Endothelial cell of umbilical vein (primary cell): ENCODE measurements at regions not wholly inside any gene's neighbourhood (a gene's known extent, or its start where the extent isn't known, plus 50 kb on each side); places are given as distances from the start of the nearest gene placed in this dataset.
"Not testable (repeated sequence)": the region's sequence is repeated elsewhere in the genome, so short reads cannot be mapped to it uniquely, and the experiment has no call there.

Experiments used
- BruUV-seq: library from RNA; stranded (reverse); fragments of 400-500 nt; replicated peaks from 2 replicates; lab custom pipeline; 2021; lab: Mats Ljungman, UMichigan
- CTCF ChIA-PET: fragments of 300-600, 350-600 bp; sonication (Branson Sonifier 250); formaldehyde crosslinking; loops from one replicate; lab custom pipeline; 2021; ENCODE audit warnings: antibody characterized with exemption, inconsistent platforms; lab: Charles Lee
- POLR2A ChIA-PET: fragments of 300-600, 350-600 bp; sonication (Branson Sonifier 250); formaldehyde crosslinking; loops from one replicate; lab custom pipeline; 2021; ENCODE audit warnings: antibody characterized with exemption, inconsistent platforms; lab: Charles Lee
- DNase-seq: peaks from one replicate; pipeline ENCODE4 v3.0.0-alpha.2; 2011; ENCODE audit warnings: low read depth, low spot score
- FAIRE-seq: peaks from 2 replicates; lab custom pipeline; 2011; peaks lifted over from hg19 to GRCh38; lab: Jason Lieb, UNC
- H2AFZ ChIP-seq: 2 replicates; pipeline ENCODE4 v1.6.0; 2012; ENCODE audit warnings: low read depth, low read length, control low read depth, inconsistent platforms
- H3K27ac ChIP-seq: 2 replicates; pipeline ENCODE4 v1.5.1; 2011; ENCODE audit warnings: low read depth, mild to moderate bottlenecking, control low read depth, low read length, moderate library complexity; ENCODE audit not compliant: insufficient read depth
- H3K27me3 ChIP-seq, 2 experiments: 2 replicates each; pipeline versions ENCODE4 v1.6.0 to v1.6.1; 2011; ENCODE audit warnings: low read length in 2 of 2, mixed read lengths in 1 of 2; ENCODE audit not compliant: control insufficient read depth in 2 of 2, insufficient read depth in 2 of 2
- H3K36me3 ChIP-seq, 2 experiments: 2 replicates in 1 of 2; 3 replicates in 1 of 2; pipeline ENCODE4 v1.5.1; 2011; ENCODE audit warnings: low read length in 2 of 2, mild to moderate bottlenecking in 1 of 2, moderate library complexity in 1 of 2; ENCODE audit not compliant: control insufficient read depth in 2 of 2, insufficient read depth in 2 of 2; ENCODE audit errors: extremely low read depth in 1 of 2
- H3K4me1 ChIP-seq: 3 replicates; pipeline ENCODE4 v1.5.1; 2011; ENCODE audit warnings: mild to moderate bottlenecking, low read length; ENCODE audit not compliant: control insufficient read depth, insufficient read depth; ENCODE audit errors: extremely low read depth
- H3K4me2 ChIP-seq: 2 replicates; pipeline ENCODE4 v1.6.1; 2011; ENCODE audit warnings: low read length, control low read depth, mixed read lengths; ENCODE audit not compliant: insufficient read depth
- H3K4me3 ChIP-seq, 3 experiments: fragments of 200-600 bp in 1 of 3; sonication (generic), shearing (Covaris generic) in 1 of 3; replicated peaks in 1 of 3; 2 replicates each; pipeline ENCODE4 v1.5.1; 2011 to 2016; ENCODE audit warnings: control low read depth in 3 of 3, low read length in 3 of 3, mild to moderate bottlenecking in 2 of 3, inconsistent platforms in 1 of 3, low read depth in 1 of 3, moderate library complexity in 1 of 3; ENCODE audit not compliant: insufficient read depth in 1 of 3
- H3K79me2 ChIP-seq: 2 replicates; pipeline ENCODE4 v1.6.0; 2012; ENCODE audit warnings: low read length, inconsistent platforms; ENCODE audit not compliant: control insufficient read depth, insufficient read depth
- H3K9ac ChIP-seq: replicated peaks from 2 replicates; pipeline ENCODE3; 2011; ENCODE audit warnings: low read length, control low read depth; ENCODE audit not compliant: insufficient read depth; ENCODE audit errors: extremely low read depth
- H3K9me1 ChIP-seq: replicated peaks from 3 replicates; pipeline ENCODE4 v1.6.0; 2011; ENCODE audit warnings: mild to moderate bottlenecking, low read length; ENCODE audit not compliant: control insufficient read depth, insufficient read depth; ENCODE audit errors: extremely low read depth
- H3K9me3 ChIP-seq: replicated peaks from 2 replicates; pipeline ENCODE4 v1.5.1; 2012; ENCODE audit warnings: low read length, inconsistent platforms; ENCODE audit not compliant: control insufficient read depth, insufficient read depth
- H4K20me1 ChIP-seq: replicated peaks from 2 replicates; pipeline ENCODE3; 2011; ENCODE audit warnings: mild to moderate bottlenecking, low read length; ENCODE audit not compliant: control insufficient read depth, insufficient read depth; ENCODE audit errors: extremely low read depth
- EZH2 ChIP-seq: IDR thresholded peaks from 2 replicates; pipeline ENCODE4 v1.6.1; 2012; ENCODE audit warnings: borderline replicate concordance, low read depth, mild to moderate bottlenecking, moderate library complexity, low read length, inconsistent platforms; ENCODE audit not compliant: severe bottlenecking
- FOS ChIP-seq: IDR thresholded peaks from 2 replicates; pipeline ENCODE4 v1.6.1; 2011; ENCODE audit warnings: mild to moderate bottlenecking, low read length, moderate library complexity, borderline replicate concordance; ENCODE audit not compliant: insufficient read depth
- GATA2 ChIP-seq: IDR thresholded peaks from 2 replicates; pipeline ENCODE4 v1.7.0; 2011; ENCODE audit warnings: low read depth, mild to moderate bottlenecking, moderate library complexity, mixed read lengths, low read length; ENCODE audit not compliant: insufficient read length, insufficient read depth
- JUN ChIP-seq: IDR thresholded peaks from 2 replicates; pipeline ENCODE4 v1.6.1; 2011; ENCODE audit warnings: borderline replicate concordance, low read depth; ENCODE audit not compliant: insufficient read length, insufficient read depth
- MYC ChIP-seq: IDR thresholded peaks from one replicate; pipeline ENCODE4 v1.6.1; 2011; ENCODE audit warnings: mild to moderate bottlenecking, low read depth, low read length
- POLR2A ChIP-seq: IDR thresholded peaks from 2 replicates; pipeline ENCODE4 v1.6.1; 2012; ENCODE audit warnings: low read depth, mild to moderate bottlenecking, control low read depth, low read length
- POLR2AphosphoS5 ChIP-seq: IDR thresholded peaks from 2 replicates; pipeline ENCODE4 v1.6.1; 2012; ENCODE audit warnings: low read depth, mild to moderate bottlenecking, control low read depth, low read length, moderate library complexity; ENCODE audit not compliant: insufficient read depth
- dilution Hi-C: fragments of 300-500 bp; cut with MboI; formaldehyde crosslinking; loops from one replicate; pipeline ENCODE4 v1.15.0; 2019; ENCODE audit warnings: low sequenced_read_pairs; ENCODE audit not compliant: extremely low pct_ligation_motif_present
- intact Hi-C: fragments of 100-400 bp; cut with micrococcal nuclease; formaldehyde crosslinking; loops from one replicate; pipeline ENCODE4 v1.10.0; 2022
- TF ChIP-seq, protein P1 (sequence below): IDR thresholded peaks from 2 replicates; pipeline ENCODE4 v1.6.1; 2011; ENCODE audit not compliant: insufficient read depth, insufficient read length
- TF ChIP-seq, protein P2 (sequence below), 2 donors: IDR thresholded peaks; 1 replicate in 1 of 2; 2 replicates in 1 of 2; pipeline ENCODE4 v1.5.1; 2011; ENCODE audit warnings: low read length in 2 of 2, mild to moderate bottlenecking in 2 of 2, moderate library complexity in 2 of 2, control low read depth in 1 of 2, inconsistent platforms in 1 of 2, low read depth in 1 of 2; ENCODE audit not compliant: insufficient read depth in 1 of 2; ENCODE audit errors: extremely low read depth in 1 of 2

- FAIRE-seq: no peak
- Histone ChIP-seq H3K79me2 (no peaks in the 10 kb centered on the region), H3K27ac (no peak overlapping the region), H3K9me1 (no peaks in the 10 kb centered on the region), H3K27me3 (no peaks in the 10 kb centered on the region), H2AFZ (no peak overlapping the region), H3K9ac (no peak overlapping the region), H3K4me3 (no peak overlapping the region), H3K4me2 (no peak overlapping the region), H3K4me1 (no peaks in the 10 kb centered on the region), H4K20me1 (no peaks in the 10 kb centered on the region), H3K9me3 (no peaks in the 10 kb centered on the region), H3K36me3 (no peaks in the 10 kb centered on the region)
- CTCF ChIA-PET: no interaction called here
- TF ChIP-seq, protein P1, sequence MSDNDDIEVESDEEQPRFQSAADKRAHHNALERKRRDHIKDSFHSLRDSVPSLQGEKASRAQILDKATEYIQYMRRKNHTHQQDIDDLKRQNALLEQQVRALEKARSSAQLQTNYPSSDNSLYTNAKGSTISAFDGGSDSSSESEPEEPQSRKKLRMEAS: no peak
- no peak for TF ChIP-seq GATA2
- no peak for TF ChIP-seq POLR2A
- TF ChIP-seq POLR2AphosphoS5: no peak
- TF ChIP-seq, protein P2, sequence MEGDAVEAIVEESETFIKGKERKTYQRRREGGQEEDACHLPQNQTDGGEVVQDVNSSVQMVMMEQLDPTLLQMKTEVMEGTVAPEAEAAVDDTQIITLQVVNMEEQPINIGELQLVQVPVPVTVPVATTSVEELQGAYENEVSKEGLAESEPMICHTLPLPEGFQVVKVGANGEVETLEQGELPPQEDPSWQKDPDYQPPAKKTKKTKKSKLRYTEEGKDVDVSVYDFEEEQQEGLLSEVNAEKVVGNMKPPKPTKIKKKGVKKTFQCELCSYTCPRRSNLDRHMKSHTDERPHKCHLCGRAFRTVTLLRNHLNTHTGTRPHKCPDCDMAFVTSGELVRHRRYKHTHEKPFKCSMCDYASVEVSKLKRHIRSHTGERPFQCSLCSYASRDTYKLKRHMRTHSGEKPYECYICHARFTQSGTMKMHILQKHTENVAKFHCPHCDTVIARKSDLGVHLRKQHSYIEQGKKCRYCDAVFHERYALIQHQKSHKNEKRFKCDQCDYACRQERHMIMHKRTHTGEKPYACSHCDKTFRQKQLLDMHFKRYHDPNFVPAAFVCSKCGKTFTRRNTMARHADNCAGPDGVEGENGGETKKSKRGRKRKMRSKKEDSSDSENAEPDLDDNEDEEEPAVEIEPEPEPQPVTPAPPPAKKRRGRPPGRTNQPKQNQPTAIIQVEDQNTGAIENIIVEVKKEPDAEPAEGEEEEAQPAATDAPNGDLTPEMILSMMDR (IDR thresholded peaks at IDR 0.05; ENCODE audit: extremely low read depth in 1 of 2, insufficient read depth in 1 of 2, low read depth in 1 of 2, low read length in 2 of 2): no peak
- TF ChIP-seq MYC: no peak
- no peak for TF ChIP-seq JUN
- TF ChIP-seq FOS: no peak
- no peak for TF ChIP-seq EZH2
- intact Hi-C loops: no loop called here
- dilution Hi-C loops: no loop called here
- no TSS peak for BruUV-seq
- POLR2A ChIA-PET: no interaction called here
- no peak for DNase-seq
Observed at GRCh38 chr17:26731005-26731921, 562.7 kb upstream of the WSB1 start.

DNA sequence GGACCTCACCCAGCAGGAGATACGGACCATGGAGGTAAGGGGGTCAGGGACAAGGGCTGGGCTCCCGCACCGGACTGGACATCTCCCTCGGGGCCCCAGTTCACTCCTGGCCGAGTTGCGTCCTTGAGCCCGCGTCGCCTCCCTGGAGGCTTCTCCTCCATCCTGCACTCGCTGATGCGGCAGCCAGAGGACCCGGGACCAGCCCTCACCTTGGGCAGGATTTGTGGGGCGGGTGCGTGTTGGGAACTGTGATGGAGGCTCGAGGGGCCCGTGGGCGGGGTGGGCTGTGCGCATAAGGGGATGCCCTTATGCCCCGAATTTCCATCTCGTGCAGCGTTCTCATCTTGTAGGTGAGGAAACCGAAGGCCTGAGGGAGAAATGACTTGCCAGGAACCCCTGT, 562.0 kb upstream of the WSB1 start:
- dilution Hi-C loops, FAIRE-seq, H3K36me3 ChIP-seq, DNase-seq, H4K20me1 ChIP-seq, H3K9me3 ChIP-seq, H3K27ac ChIP-seq, H3K4me1 ChIP-seq, H3K4me3 ChIP-seq, H3K79me2 ChIP-seq, H3K27me3 ChIP-seq, H3K4me2 ChIP-seq, H2AFZ ChIP-seq, H3K9me1 ChIP-seq, CTCF ChIA-PET, BruUV-seq, H3K9ac ChIP-seq, intact Hi-C loops, POLR2A ChIA-PET: not testable (repeated sequence)

GRCh38 chr17:26734775-26735174, 559.1 kb upstream of the WSB1 start:
- H3K9me3 ChIP-seq, H3K4me2 ChIP-seq, H2AFZ ChIP-seq, H3K4me1 ChIP-seq, H3K9ac ChIP-seq, H3K27me3 ChIP-seq, CTCF ChIA-PET, H3K79me2 ChIP-seq, dilution Hi-C loops, POLR2A ChIA-PET, H3K9me1 ChIP-seq, DNase-seq, H3K36me3 ChIP-seq, H3K4me3 ChIP-seq, H3K27ac ChIP-seq, H4K20me1 ChIP-seq, BruUV-seq, intact Hi-C loops, FAIRE-seq: not testable (repeated sequence)
